ENCODE measurements at regions not wholly inside any gene's neighbourhood (a gene's known extent, or its start where the extent isn't known, plus 50 kb on each side); places are given as distances from the start of the nearest gene placed in this dataset.

DNA sequence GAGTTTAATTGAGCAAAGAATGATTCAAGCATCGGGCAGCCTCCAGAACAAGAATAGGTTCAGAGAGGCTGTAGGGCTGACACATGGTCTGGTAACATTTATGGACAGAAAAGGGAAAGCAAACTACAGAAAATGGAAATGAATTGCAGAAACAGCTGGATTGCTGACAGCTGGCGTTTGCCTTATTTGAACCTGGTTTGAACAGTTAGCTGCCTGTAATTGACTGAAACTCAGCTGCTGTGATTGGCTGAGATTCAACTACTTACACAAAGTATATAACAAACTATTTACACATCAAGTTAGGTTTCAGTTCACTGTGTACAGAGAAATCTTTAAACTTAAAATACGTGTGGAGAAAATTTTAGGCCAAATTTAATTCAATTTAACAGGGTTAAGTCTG lies 441.7 kb downstream of the PRELID2 start:
- TF ChIP-seq, protein P1, sequence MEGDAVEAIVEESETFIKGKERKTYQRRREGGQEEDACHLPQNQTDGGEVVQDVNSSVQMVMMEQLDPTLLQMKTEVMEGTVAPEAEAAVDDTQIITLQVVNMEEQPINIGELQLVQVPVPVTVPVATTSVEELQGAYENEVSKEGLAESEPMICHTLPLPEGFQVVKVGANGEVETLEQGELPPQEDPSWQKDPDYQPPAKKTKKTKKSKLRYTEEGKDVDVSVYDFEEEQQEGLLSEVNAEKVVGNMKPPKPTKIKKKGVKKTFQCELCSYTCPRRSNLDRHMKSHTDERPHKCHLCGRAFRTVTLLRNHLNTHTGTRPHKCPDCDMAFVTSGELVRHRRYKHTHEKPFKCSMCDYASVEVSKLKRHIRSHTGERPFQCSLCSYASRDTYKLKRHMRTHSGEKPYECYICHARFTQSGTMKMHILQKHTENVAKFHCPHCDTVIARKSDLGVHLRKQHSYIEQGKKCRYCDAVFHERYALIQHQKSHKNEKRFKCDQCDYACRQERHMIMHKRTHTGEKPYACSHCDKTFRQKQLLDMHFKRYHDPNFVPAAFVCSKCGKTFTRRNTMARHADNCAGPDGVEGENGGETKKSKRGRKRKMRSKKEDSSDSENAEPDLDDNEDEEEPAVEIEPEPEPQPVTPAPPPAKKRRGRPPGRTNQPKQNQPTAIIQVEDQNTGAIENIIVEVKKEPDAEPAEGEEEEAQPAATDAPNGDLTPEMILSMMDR (IDR thresholded peaks at IDR 0.05) = no peak
- TF ChIP-seq POLR2AphosphoS5 (IDR thresholded peaks at IDR 0.05; ENCODE audit: low read depth, low read length) = no peak
- no peak for TF ChIP-seq SIN3A (IDR thresholded peaks at IDR 0.05; ENCODE audit: borderline replicate concordance, insufficient read depth, low read depth, low read length)
- TF ChIP-seq, protein P2, sequence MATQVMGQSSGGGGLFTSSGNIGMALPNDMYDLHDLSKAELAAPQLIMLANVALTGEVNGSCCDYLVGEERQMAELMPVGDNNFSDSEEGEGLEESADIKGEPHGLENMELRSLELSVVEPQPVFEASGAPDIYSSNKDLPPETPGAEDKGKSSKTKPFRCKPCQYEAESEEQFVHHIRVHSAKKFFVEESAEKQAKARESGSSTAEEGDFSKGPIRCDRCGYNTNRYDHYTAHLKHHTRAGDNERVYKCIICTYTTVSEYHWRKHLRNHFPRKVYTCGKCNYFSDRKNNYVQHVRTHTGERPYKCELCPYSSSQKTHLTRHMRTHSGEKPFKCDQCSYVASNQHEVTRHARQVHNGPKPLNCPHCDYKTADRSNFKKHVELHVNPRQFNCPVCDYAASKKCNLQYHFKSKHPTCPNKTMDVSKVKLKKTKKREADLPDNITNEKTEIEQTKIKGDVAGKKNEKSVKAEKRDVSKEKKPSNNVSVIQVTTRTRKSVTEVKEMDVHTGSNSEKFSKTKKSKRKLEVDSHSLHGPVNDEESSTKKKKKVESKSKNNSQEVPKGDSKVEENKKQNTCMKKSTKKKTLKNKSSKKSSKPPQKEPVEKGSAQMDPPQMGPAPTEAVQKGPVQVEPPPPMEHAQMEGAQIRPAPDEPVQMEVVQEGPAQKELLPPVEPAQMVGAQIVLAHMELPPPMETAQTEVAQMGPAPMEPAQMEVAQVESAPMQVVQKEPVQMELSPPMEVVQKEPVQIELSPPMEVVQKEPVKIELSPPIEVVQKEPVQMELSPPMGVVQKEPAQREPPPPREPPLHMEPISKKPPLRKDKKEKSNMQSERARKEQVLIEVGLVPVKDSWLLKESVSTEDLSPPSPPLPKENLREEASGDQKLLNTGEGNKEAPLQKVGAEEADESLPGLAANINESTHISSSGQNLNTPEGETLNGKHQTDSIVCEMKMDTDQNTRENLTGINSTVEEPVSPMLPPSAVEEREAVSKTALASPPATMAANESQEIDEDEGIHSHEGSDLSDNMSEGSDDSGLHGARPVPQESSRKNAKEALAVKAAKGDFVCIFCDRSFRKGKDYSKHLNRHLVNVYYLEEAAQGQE (IDR thresholded peaks at IDR 0.05; ENCODE audit: insufficient read depth in 1 of 2, low read depth in 2 of 2, low read length in 1 of 2) = no peak
- no peak for TF ChIP-seq TCF7L2 (IDR thresholded peaks at IDR 0.05; ENCODE audit: low read depth, low read length)
